SU-DHL-6 (cell line): ENCODE measurements at regions not wholly inside any gene's neighbourhood (a gene's known extent, or its start where the extent isn't known, plus 50 kb on each side); places are given as distances from the start of the nearest gene placed in this dataset.

ENCODE experiments used
- CTCF ChIP-seq: fragments of 200-600 bp; sonication (generic); IDR thresholded peaks from one replicate; pipeline ENCODE4 v1.5.1; 2017; ENCODE audit warnings: antibody characterized with exemption, mild to moderate bottlenecking, low read length, moderate library complexity; ENCODE audit not compliant: insufficient read depth, poor library complexity, severe bottlenecking
- EZH2phosphoT487 ChIP-seq: fragments of 200-600 bp; sonication (generic), shearing (Covaris generic); conservative IDR thresholded peaks from 2 replicates; pipeline ENCODE4 v1.6.1; 2018; ENCODE audit warnings: mild to moderate bottlenecking, antibody characterized with exemption, low read length, moderate library complexity, mixed read lengths

GRCh38 chr10:131815266-131816156 is 85.3 kb upstream of the PPP2R2D start:
- TF ChIP-seq CTCF, result no peak
- no peak for TF ChIP-seq EZH2phosphoT487
